NCI-H345 (cell line): ENCODE measurements at regions not wholly inside any gene's neighbourhood (a gene's known extent, or its start where the extent isn't known, plus 50 kb on each side); places are given as distances from the start of the nearest gene placed in this dataset.
"Not testable (repeated sequence)": the region's sequence is repeated elsewhere in the genome, so short reads cannot be mapped to it uniquely, and the experiment has no call there.

Experiments used
- DNase-seq: peaks from one replicate; lab custom pipeline; 2025; lab: John Stamatoyannopoulos, UW

- no peak for DNase-seq
Observed at GRCh38 chr21:23876925-23877558, 1730.2 kb downstream of the MRPL39 start.

- DNase-seq = no peak
Observed at GRCh38 chr21:23874271-23874670, 1733.0 kb downstream of the MRPL39 start.

- DNase-seq = no peak
Observed at GRCh38 chr21:23861911-23862504, 1745.3 kb downstream of the MRPL39 start.

GRCh38 chr21:23858878-23859277, 1748.4 kb downstream of the MRPL39 start:
- DNase-seq = no peak

GRCh38 chr21:23853796-23854379, 1753.4 kb downstream of the MRPL39 start:
- DNase-seq = peak; percentile 37

GRCh38 chr21:23837564-23837963, 1769.7 kb downstream of the MRPL39 start:
- DNase-seq = no peak

GRCh38 chr21:23822760-23823159, 1784.5 kb downstream of the MRPL39 start:
- no peak for DNase-seq

GRCh38 chr21:23817337-23817736, 1789.9 kb downstream of the MRPL39 start:
- no peak for DNase-seq

GRCh38 chr21:23812485-23812884, 1794.8 kb downstream of the MRPL39 start:
- no peak for DNase-seq

- DNase-seq = no peak
Observed at GRCh38 chr21:23811805-23812204, 1795.5 kb downstream of the MRPL39 start.

- no peak for DNase-seq
Observed at GRCh38 chr21:23809573-23809972, 1797.7 kb downstream of the MRPL39 start.

GRCh38 chr21:23806966-23807548, 1800.2 kb downstream of the MRPL39 start:
- DNase-seq = not testable (repeated sequence)

GRCh38 chr21:23804866-23805265, 1802.4 kb downstream of the MRPL39 start:
- DNase-seq = no peak

- DNase-seq = no peak
Observed at GRCh38 chr21:23801292-23801691, 1806.0 kb downstream of the MRPL39 start.

- DNase-seq = no peak
Observed at GRCh38 chr21:23799376-23799775, 1807.9 kb downstream of the MRPL39 start.

GRCh38 chr21:23792300-23792699, 1815.0 kb downstream of the MRPL39 start:
- DNase-seq = no peak

- no peak for DNase-seq
Observed at GRCh38 chr21:23789864-23790263, 1817.4 kb downstream of the MRPL39 start.

GRCh38 chr21:23780326-23780725, 1827.0 kb downstream of the MRPL39 start:
- no peak for DNase-seq

- no peak for DNase-seq
Observed at GRCh38 chr21:23743821-23744220, 1863.5 kb downstream of the MRPL39 start.

GRCh38 chr21:23740463-23740862, 1866.8 kb downstream of the MRPL39 start:
- DNase-seq = no peak

- no peak for DNase-seq
Observed at GRCh38 chr21:23732776-23733175, 1874.5 kb downstream of the MRPL39 start.

GRCh38 chr21:23729331-23729730, 1878.0 kb downstream of the MRPL39 start:
- DNase-seq = no peak

- DNase-seq = peak; percentile 2
Observed at GRCh38 chr21:23725576-23725975, 1881.7 kb downstream of the MRPL39 start.
